Activated T-cell treated with anti-CD3 and anti-CD28 coated beads for 1 hour (primary cell): ENCODE measurements at regions not wholly inside any gene's neighbourhood (a gene's known extent, or its start where the extent isn't known, plus 50 kb on each side); places are given as distances from the start of the nearest gene placed in this dataset.
"Not testable (repeated sequence)": the region's sequence is repeated elsewhere in the genome, so short reads cannot be mapped to it uniquely, and the experiment has no call there.

Experiments
- DNase-seq: peaks from one replicate; pipeline ENCODE4 v3.0.0-alpha.2; 2020; ENCODE audit warnings: low read depth

GRCh38 chr2:193469251-193469650, 1274.5 kb upstream of the TMEFF2 start:
- no peak for DNase-seq

- DNase-seq: no peak
Measured at GRCh38 chr2:193467276-193467987, 1272.7 kb upstream of the TMEFF2 start.

GRCh38 chr2:193463011-193463410, 1268.3 kb upstream of the TMEFF2 start:
- DNase-seq: no peak

GRCh38 chr2:193462411-193462810, 1267.7 kb upstream of the TMEFF2 start:
- no peak for DNase-seq

GRCh38 chr2:193461431-193461934, 1266.8 kb upstream of the TMEFF2 start:
- DNase-seq: no peak

GRCh38 chr2:193446967-193447366, 1252.2 kb upstream of the TMEFF2 start:
- no peak for DNase-seq

GRCh38 chr2:193442293-193442692, 1247.6 kb upstream of the TMEFF2 start:
- no peak for DNase-seq

- no peak for DNase-seq
Measured at GRCh38 chr2:193428336-193428818, 1233.6 kb upstream of the TMEFF2 start.

- not testable (repeated sequence) for DNase-seq
Measured at GRCh38 chr2:193412368-193412767, 1217.6 kb upstream of the TMEFF2 start.

GRCh38 chr2:193409951-193410350, 1215.2 kb upstream of the TMEFF2 start:
- DNase-seq: no peak

- DNase-seq: no peak
Measured at GRCh38 chr2:193382583-193382982, 1187.8 kb upstream of the TMEFF2 start.

- no peak for DNase-seq
Measured at GRCh38 chr2:193377789-193378188, 1183.1 kb upstream of the TMEFF2 start.

- DNase-seq: no peak
Measured at GRCh38 chr2:193373120-193373519, 1178.4 kb upstream of the TMEFF2 start.

GRCh38 chr2:193371200-193371599, 1176.5 kb upstream of the TMEFF2 start:
- DNase-seq: no peak

GRCh38 chr2:193368615-193369014, 1173.9 kb upstream of the TMEFF2 start:
- no peak for DNase-seq

- no peak for DNase-seq
Measured at GRCh38 chr2:193357508-193357907, 1162.8 kb upstream of the TMEFF2 start.

GRCh38 chr2:193352665-193353242, 1158.0 kb upstream of the TMEFF2 start:
- not testable (repeated sequence) for DNase-seq

- no peak for DNase-seq
Measured at GRCh38 chr2:193350509-193350908, 1155.8 kb upstream of the TMEFF2 start.

GRCh38 chr2:193349642-193350041, 1154.9 kb upstream of the TMEFF2 start:
- DNase-seq: no peak

- DNase-seq: no peak
Measured at GRCh38 chr2:193348055-193348454, 1153.3 kb upstream of the TMEFF2 start.

GRCh38 chr2:193336781-193337180, 1142.0 kb upstream of the TMEFF2 start:
- no peak for DNase-seq

- no peak for DNase-seq
Measured at GRCh38 chr2:193334401-193334800, 1139.7 kb upstream of the TMEFF2 start.

- DNase-seq: no peak
Measured at GRCh38 chr2:193333539-193333938, 1138.8 kb upstream of the TMEFF2 start.

- DNase-seq: no peak
Measured at GRCh38 chr2:193332941-193333340, 1138.2 kb upstream of the TMEFF2 start.
